GM13976 (cell line): ENCODE measurements at regions not wholly inside any gene's neighbourhood (a gene's known extent, or its start where the extent isn't known, plus 50 kb on each side); places are given as distances from the start of the nearest gene placed in this dataset.

Experiments
- DNase-seq: peaks from one replicate; pipeline ENCODE4 v3.0.0; 2012; ENCODE audit warnings: low spot score
- in situ Hi-C: fragments of 300-500 bp; cut with MboI; formaldehyde crosslinking; loops from one replicate; pipeline ENCODE4 v1.12.0; 2022; ENCODE audit warnings: low sequenced_read_pairs, mixed read lengths, inconsistent platforms; ENCODE audit not compliant: unreplicated experiment
- TF ChIP-seq, protein P1 (sequence below): IDR thresholded peaks from 2 replicates; pipeline ENCODE4 v1.5.1; 2012; ENCODE audit warnings: borderline replicate concordance, mild to moderate bottlenecking; ENCODE audit not compliant: insufficient read depth; ENCODE audit errors: extremely low read depth, missing control alignments, control extremely low read depth

- TF ChIP-seq, protein P1, sequence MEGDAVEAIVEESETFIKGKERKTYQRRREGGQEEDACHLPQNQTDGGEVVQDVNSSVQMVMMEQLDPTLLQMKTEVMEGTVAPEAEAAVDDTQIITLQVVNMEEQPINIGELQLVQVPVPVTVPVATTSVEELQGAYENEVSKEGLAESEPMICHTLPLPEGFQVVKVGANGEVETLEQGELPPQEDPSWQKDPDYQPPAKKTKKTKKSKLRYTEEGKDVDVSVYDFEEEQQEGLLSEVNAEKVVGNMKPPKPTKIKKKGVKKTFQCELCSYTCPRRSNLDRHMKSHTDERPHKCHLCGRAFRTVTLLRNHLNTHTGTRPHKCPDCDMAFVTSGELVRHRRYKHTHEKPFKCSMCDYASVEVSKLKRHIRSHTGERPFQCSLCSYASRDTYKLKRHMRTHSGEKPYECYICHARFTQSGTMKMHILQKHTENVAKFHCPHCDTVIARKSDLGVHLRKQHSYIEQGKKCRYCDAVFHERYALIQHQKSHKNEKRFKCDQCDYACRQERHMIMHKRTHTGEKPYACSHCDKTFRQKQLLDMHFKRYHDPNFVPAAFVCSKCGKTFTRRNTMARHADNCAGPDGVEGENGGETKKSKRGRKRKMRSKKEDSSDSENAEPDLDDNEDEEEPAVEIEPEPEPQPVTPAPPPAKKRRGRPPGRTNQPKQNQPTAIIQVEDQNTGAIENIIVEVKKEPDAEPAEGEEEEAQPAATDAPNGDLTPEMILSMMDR, result no peak
- in situ Hi-C loops, result no loop called here
- no peak for DNase-seq
Measured at GRCh38 chr20:61026731-61027130, 225.3 kb upstream of the CDH4 start.

GRCh38 chr20:61027218-61027617 is 224.8 kb upstream of the CDH4 start:
- no peak for DNase-seq
- in situ Hi-C loops, result no loop called here

DNA sequence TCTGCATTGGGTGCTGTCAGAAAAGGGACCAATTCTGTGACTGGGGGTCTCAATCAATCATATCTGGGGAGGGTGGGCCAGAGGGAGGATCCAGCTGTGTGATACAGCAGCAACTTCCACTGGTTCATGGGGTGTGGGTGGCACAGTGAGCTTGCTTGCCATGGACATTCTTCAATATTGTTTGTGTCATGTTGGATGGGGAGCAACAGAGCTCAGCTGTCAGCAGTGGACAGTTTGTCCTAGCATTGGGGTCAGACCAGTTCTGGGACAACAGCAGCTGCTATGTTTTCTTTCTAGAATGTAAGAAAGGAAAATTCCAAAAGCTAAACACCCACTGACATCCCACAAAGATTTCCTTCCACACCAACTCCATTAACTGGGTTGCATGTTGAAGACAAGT is 221.9 kb upstream of the CDH4 start:
- TF ChIP-seq, protein P1, result no peak
- DNase-seq, result no peak
- in situ Hi-C loops, result no loop called here

More at GRCh38 chr20:61027218-61027617, 224.8 kb upstream of the CDH4 start:
- TF ChIP-seq, protein P1, result no peak

DNA sequence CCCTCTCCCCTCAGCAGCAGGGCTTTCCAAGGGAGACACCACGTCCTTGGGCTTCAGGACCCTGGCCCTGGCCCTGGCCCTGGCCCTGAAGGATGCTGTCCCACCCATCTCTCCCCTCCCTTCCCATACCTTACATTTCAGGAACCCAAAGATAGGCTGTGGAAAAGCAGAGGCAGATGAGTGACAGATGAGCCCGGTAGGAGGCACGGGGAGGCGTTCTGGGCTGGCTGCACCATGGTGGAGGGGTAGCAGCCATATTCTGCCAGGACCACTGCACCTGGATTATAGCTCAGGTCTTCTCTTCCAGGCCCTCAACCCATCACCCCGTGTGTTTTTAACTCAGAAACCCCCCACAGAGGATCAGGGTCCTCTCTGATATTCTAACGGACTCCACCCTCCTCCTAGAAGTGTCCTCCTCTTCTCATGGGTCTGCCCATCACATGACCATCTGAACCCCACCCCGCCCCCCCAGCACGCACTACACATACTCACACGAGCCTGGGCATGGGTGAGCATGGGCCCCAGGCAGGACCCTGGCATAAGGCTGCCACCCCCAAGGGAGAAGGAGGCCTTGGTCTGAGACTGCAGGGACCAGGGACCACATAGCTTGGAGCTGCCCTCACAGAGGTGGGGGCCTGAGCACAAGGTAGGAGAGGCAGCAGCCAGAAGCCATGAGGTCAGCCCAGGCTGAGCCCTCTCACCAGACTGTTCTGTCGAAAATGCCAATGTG is 220.8 kb upstream of the CDH4 start:
- DNase-seq, result no peak
- TF ChIP-seq, protein P1, result no peak
- in situ Hi-C loops, result no loop called here

GRCh38 chr20:61037498-61037897 is 214.6 kb upstream of the CDH4 start:
- DNase-seq, result no peak
- TF ChIP-seq, protein P1, result no peak
- in situ Hi-C loops, result no loop called here

- in situ Hi-C loops, result no loop called here
- no peak for DNase-seq
- TF ChIP-seq, protein P1, result no peak
Measured at GRCh38 chr20:61041481-61041880, 210.6 kb upstream of the CDH4 start.
